ENCODE measurements at regions not wholly inside any gene's neighbourhood (a gene's known extent, or its start where the extent isn't known, plus 50 kb on each side); places are given as distances from the start of the nearest gene placed in this dataset.
"Not testable (repeated sequence)": the region's sequence is repeated elsewhere in the genome, so short reads cannot be mapped to it uniquely, and the experiment has no call there.

GRCh38 chr15:20124668-20125067 lies 416.9 kb downstream of the GOLGA6L6 start:
- TF ChIP-seq CTCF, POLR2A (IDR thresholded peaks at IDR 0.05): not testable (repeated sequence)
